Suppressor macrophage treated with lipopolysaccharide for 1 hour (primary cell): ENCODE measurements at regions not wholly inside any gene's neighbourhood (a gene's known extent, or its start where the extent isn't known, plus 50 kb on each side); places are given as distances from the start of the nearest gene placed in this dataset.

ENCODE experiments used
- DNase-seq, 3 donors: peaks; one replicate each; pipeline ENCODE4 v3.0.0-alpha.2; 2020 to 2022

- DNase-seq = no peak
These were observed 393.2 kb downstream of the BCAT1 start for GRCh38 chr12:24555730-24556129.

- no peak for DNase-seq
These were observed 394.1 kb downstream of the BCAT1 start for GRCh38 chr12:24554612-24555295.

GRCh38 chr12:24553259-24553658 lies 395.6 kb downstream of the BCAT1 start:
- DNase-seq = no peak

- no peak for DNase-seq
These were observed 397.6 kb downstream of the BCAT1 start for GRCh38 chr12:24551163-24551786.

GRCh38 chr12:24550609-24551008 lies 398.3 kb downstream of the BCAT1 start:
- DNase-seq = no peak

GRCh38 chr12:24546661-24547060 lies 402.2 kb downstream of the BCAT1 start:
- no peak for DNase-seq

- DNase-seq = no peak
These were observed 402.8 kb downstream of the BCAT1 start for GRCh38 chr12:24546084-24546483.

- DNase-seq = no peak
These were observed 404.5 kb downstream of the BCAT1 start for GRCh38 chr12:24544368-24544767.

GRCh38 chr12:24541193-24541871 lies 407.6 kb downstream of the BCAT1 start:
- DNase-seq = no peak

- no peak for DNase-seq
These were observed 409.3 kb downstream of the BCAT1 start for GRCh38 chr12:24539646-24540045.

GRCh38 chr12:24537083-24537860 lies 411.6 kb downstream of the BCAT1 start:
- DNase-seq = no peak

- DNase-seq = no peak
These were observed 413.4 kb downstream of the BCAT1 start for GRCh38 chr12:24535334-24536069.

- DNase-seq = no peak
These were observed 414.3 kb downstream of the BCAT1 start for GRCh38 chr12:24534622-24535021.

- no peak for DNase-seq
These were observed 415.1 kb downstream of the BCAT1 start for GRCh38 chr12:24533716-24534352.

- DNase-seq = no peak
These were observed 418.2 kb downstream of the BCAT1 start for GRCh38 chr12:24530689-24531088.

- DNase-seq = no peak
These were observed 421.8 kb downstream of the BCAT1 start for GRCh38 chr12:24527102-24527501.

GRCh38 chr12:24522736-24523135 lies 426.2 kb downstream of the BCAT1 start:
- peak; percentile 12 to 36 (median 19) for DNase-seq

- no peak for DNase-seq
These were observed 429.1 kb downstream of the BCAT1 start for GRCh38 chr12:24519759-24520158.

- DNase-seq = no peak
These were observed 431.9 kb downstream of the BCAT1 start for GRCh38 chr12:24517000-24517399.

- DNase-seq = no peak
These were observed 438.2 kb downstream of the BCAT1 start for GRCh38 chr12:24510581-24511125.

- DNase-seq = peak; percentile 30 to 31 (median 30)
These were observed 441.1 kb downstream of the BCAT1 start for GRCh38 chr12:24507827-24508226.
